GM10248 (cell line): ENCODE measurements at regions not wholly inside any gene's neighbourhood (a gene's known extent, or its start where the extent isn't known, plus 50 kb on each side); places are given as distances from the start of the nearest gene placed in this dataset.
"Not testable (repeated sequence)": the region's sequence is repeated elsewhere in the genome, so short reads cannot be mapped to it uniquely, and the experiment has no call there.

Source experiments
- CTCF ChIA-PET: fragments of 300-600 bp; sonication (Branson Sonifier 250); formaldehyde crosslinking; extraction: SDS; loops from one replicate; lab custom pipeline; 2021; ENCODE audit warnings: antibody characterized with exemption; lab: Yijun Ruan, JAX
- POLR2A ChIA-PET: fragments of 350-650 bp; sonication (Branson Sonifier 250); formaldehyde crosslinking; extraction: SDS; loops from one replicate; lab custom pipeline; 2020; ENCODE audit warnings: antibody characterized with exemption; lab: Yijun Ruan, JAX
- DNase-seq: peaks from one replicate; pipeline ENCODE4 v3.0.0; 2012; ENCODE audit errors: extremely low spot score
- TF ChIP-seq, protein P1 (sequence below): IDR thresholded peaks from 2 replicates; pipeline ENCODE4 v1.5.1; 2012; ENCODE audit warnings: mild to moderate bottlenecking, low read depth; ENCODE audit errors: extremely low read depth, missing control alignments, control extremely low read depth

DNA sequence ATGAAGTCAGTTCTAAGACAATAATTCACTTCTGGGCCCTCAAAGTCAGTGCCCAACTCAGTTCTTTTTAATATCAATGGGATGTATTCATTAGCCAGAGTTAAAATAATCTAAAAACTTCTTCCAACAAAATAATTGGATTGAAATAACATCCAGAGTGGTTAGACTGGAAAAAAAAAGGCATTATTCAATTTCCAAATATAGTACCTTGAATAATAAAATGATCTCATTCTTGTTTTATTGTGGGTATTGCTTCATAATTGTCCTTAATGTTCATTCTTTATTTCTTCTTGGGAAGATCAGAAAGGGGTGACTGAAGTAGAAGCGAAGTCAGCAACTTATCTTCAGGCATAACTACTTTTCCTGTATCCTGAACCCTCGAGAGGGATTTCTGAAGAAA lies 85.1 kb upstream of the JARID2 start:
- ChIA-PET CTCF (no interaction called here), POLR2A (no interaction called here)
- DNase-seq, result no peak
- TF ChIP-seq, protein P1, sequence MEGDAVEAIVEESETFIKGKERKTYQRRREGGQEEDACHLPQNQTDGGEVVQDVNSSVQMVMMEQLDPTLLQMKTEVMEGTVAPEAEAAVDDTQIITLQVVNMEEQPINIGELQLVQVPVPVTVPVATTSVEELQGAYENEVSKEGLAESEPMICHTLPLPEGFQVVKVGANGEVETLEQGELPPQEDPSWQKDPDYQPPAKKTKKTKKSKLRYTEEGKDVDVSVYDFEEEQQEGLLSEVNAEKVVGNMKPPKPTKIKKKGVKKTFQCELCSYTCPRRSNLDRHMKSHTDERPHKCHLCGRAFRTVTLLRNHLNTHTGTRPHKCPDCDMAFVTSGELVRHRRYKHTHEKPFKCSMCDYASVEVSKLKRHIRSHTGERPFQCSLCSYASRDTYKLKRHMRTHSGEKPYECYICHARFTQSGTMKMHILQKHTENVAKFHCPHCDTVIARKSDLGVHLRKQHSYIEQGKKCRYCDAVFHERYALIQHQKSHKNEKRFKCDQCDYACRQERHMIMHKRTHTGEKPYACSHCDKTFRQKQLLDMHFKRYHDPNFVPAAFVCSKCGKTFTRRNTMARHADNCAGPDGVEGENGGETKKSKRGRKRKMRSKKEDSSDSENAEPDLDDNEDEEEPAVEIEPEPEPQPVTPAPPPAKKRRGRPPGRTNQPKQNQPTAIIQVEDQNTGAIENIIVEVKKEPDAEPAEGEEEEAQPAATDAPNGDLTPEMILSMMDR, result no peak

DNA sequence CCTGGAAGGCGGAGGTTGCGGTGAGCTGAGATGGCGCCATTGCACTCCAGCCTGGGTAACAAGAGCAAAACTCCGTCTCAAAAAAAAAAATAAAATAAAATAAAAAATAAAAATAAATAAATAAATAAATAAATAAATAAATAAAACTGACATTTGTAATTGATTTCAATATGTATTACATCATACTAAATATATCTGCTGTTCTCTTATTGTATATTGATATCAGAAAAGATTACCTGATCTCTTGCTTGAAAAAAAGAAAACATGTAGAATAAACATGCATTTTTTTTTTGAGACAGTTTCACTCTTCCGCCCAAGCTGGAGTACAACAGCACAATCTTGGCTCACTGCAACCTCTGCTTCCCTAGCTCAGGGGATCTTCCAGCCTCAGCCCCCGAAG lies 81.0 kb upstream of the JARID2 start:
- POLR2A ChIA-PET, DNase-seq, CTCF ChIA-PET: not testable (repeated sequence)

DNA sequence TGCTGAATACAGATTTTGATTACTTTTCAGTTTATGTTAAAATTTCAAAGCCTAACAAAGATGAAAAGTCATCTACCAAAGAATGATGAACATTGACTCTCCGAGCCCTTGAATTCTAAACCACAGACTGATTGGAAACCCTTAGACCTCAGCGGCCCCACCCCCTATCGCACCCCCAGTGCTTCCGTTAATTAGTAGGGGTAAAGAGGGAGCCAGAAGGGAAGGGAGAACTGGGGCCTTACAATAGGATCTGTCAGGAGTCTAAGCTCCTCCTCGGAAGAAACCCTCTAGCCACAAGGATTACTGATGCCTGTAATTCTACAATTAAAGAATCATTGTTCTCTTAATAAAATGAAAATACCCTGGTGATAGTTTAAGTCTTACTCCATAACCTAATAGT lies 79.7 kb upstream of the JARID2 start:
- TF ChIP-seq, protein P1, result no peak
- DNase-seq, result no peak
- POLR2A ChIA-PET, result no interaction called here
- CTCF ChIA-PET, result no interaction called here

GRCh38 chr6:15170126-15170525 lies 75.7 kb upstream of the JARID2 start:
- TF ChIP-seq, protein P1, result no peak
- DNase-seq, result no peak
- CTCF ChIA-PET, result interaction anchor here (0.9 to 1.1 kb wide), 2 partner anchors 8 to 19 kb away, joined by 3 read pairs; no protein-coding TSS in a partner anchor
- POLR2A ChIA-PET, result no interaction called here

- TF ChIP-seq, protein P1, result no peak
- ChIA-PET POLR2A (no interaction called here), CTCF (no interaction called here)
- DNase-seq, result no peak
Measured at GRCh38 chr6:15171026-15171425, 74.8 kb upstream of the JARID2 start.

GRCh38 chr6:15176816-15177370 lies 69.0 kb upstream of the JARID2 start:
- TF ChIP-seq, protein P1, result no peak
- POLR2A ChIA-PET, result no interaction called here
- no peak for DNase-seq

GRCh38 chr6:15183979-15184378 lies 61.9 kb upstream of the JARID2 start:
- POLR2A ChIA-PET, result interaction anchor here (0.6 to 0.7 kb wide), 2 partner anchors 361 to 959 kb away, joined by 4 read pairs; no protein-coding TSS in a partner anchor
- DNase-seq, result no peak
- CTCF ChIA-PET, result no interaction called here
- TF ChIP-seq, protein P1, result no peak

More at GRCh38 chr6:15176816-15177370, 69.0 kb upstream of the JARID2 start:
- CTCF ChIA-PET, result no interaction called here
